ENCODE measurements at regions not wholly inside any gene's neighbourhood (a gene's known extent, or its start where the extent isn't known, plus 50 kb on each side); places are given as distances from the start of the nearest gene placed in this dataset.
"Not testable (repeated sequence)": the region's sequence is repeated elsewhere in the genome, so short reads cannot be mapped to it uniquely, and the experiment has no call there.

GRCh38 chr21:6561168-6561567, 3960.2 kb upstream of the TPTE start:
- not testable (repeated sequence) for DNase-seq

- DNase-seq = not testable (repeated sequence)
These were observed 3959.8 kb upstream of the TPTE start for GRCh38 chr21:6561578-6561977.

- DNase-seq = not testable (repeated sequence)
These were observed 3956.7 kb upstream of the TPTE start for GRCh38 chr21:6564543-6565166.

DNA sequence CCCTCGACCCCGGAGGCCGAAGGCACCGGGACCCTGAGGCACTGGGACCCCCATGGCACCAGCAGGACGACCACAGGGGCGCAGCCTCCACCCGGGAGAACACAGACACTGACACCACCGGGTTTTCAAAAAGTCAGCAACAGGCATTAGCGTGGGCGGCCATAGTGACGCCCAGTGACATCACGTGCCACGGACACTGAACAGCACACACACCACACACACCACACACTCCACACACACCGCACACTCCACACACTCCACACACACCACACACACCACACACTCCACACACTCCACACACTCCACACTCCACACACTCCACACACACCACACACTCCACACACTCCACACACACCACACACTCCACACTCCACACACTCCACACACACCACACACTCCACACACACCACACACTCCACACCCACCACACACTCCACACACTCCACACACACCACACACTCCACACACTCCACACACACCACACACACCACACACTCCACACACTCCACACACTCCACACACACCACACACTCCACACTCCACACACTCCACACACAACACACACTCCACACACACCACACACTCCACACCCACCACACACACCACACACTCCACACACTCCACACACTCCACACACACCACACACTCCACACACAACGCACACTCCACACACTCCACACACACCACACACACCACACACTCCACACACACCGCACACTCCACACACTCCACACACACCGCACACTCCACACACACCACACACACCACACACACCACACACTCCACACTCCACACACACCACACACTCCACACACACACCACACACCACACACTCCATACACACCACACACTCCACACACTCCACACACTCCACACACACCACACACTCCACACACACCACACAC, 3955.9 kb upstream of the TPTE start:
- DNase-seq = peak; percentile 2

GRCh38 chr21:6567542-6567941, 3953.8 kb upstream of the TPTE start:
- DNase-seq = not testable (repeated sequence)

GRCh38 chr21:6569152-6569551, 3952.2 kb upstream of the TPTE start:
- not testable (repeated sequence) for DNase-seq

- not testable (repeated sequence) for DNase-seq
These were observed 3951.6 kb upstream of the TPTE start for GRCh38 chr21:6569587-6570392.

- DNase-seq = not testable (repeated sequence)
These were observed 3950.5 kb upstream of the TPTE start for GRCh38 chr21:6570700-6571368.

- DNase-seq = not testable (repeated sequence)
These were observed 3947.8 kb upstream of the TPTE start for GRCh38 chr21:6573576-6573975.

- DNase-seq = not testable (repeated sequence)
These were observed 3941.6 kb upstream of the TPTE start for GRCh38 chr21:6579801-6580200.

Measured in CD4-positive, alpha-beta T cell treated with Interleukin-17A for 4 hours (primary cell).